Peyer's patch (tissue), 4 donors: ENCODE measurements at regions not wholly inside any gene's neighbourhood (a gene's known extent, or its start where the extent isn't known, plus 50 kb on each side); places are given as distances from the start of the nearest gene placed in this dataset.

Experiments
- DNase-seq, 3 donors: peaks; one replicate each; pipeline ENCODE4 v3.0.0-alpha.2; 2017 to 2019
- H3K27ac ChIP-seq, 4 donors: fragments of 200-600 bp; sonication (generic); one replicate each; pipeline ENCODE4 v1.5.1; 2016 to 2019
- H3K27me3 ChIP-seq, 2 donors: fragments of 200-600 bp; sonication (generic); one replicate each; pipeline ENCODE4 v1.5.1; 2019
- H3K36me3 ChIP-seq, 3 donors: fragments of 200-600 bp; sonication (generic); one replicate each; pipeline ENCODE4 v1.5.1; 2016 to 2019
- H3K4me1 ChIP-seq, 4 donors: fragments of 200-600 bp; sonication (generic); one replicate each; pipeline ENCODE4 v1.5.1; 2016 to 2019
- H3K4me3 ChIP-seq, 4 donors: fragments of 200-600 bp; sonication (generic); 1 replicate in 3 of 4; 2 replicates in 1 of 4; pipeline ENCODE4 v1.5.1; 2016 to 2019; ENCODE audit warnings: mild to moderate bottlenecking in 1 of 4
- H3K9me3 ChIP-seq, 4 donors: fragments of 200-600 bp; sonication (generic); one replicate each; pipeline ENCODE4 v1.5.1; 2016 to 2019; ENCODE audit warnings: mild to moderate bottlenecking in 1 of 4
- CTCF ChIP-seq, 6 experiments: fragments of 450-650 bp in 4 of 6; fragments of 200-600 bp in 2 of 6; sonication (generic) in 1 of 6; IDR thresholded peaks; one replicate each; pipeline ENCODE4 v1.5.1; 2017 to 2019; ENCODE audit warnings: antibody characterized with exemption in 6 of 6, mild to moderate bottlenecking in 3 of 6, moderate library complexity in 1 of 6
- POLR2A ChIP-seq, 2 donors: fragments of 450-650 bp; IDR thresholded peaks; one replicate each; pipeline ENCODE4 v1.5.1; 2017; ENCODE audit warnings: antibody characterized with exemption in 2 of 2, mild to moderate bottlenecking in 2 of 2, moderate library complexity in 2 of 2

- no peaks in the 10 kb centered on the region for H3K9me3 ChIP-seq
- H3K27ac ChIP-seq, result no peak overlapping the region
- H3K4me3 ChIP-seq, result no peak overlapping the region
- H3K27me3 ChIP-seq, result no peaks in the 10 kb centered on the region
- no peaks in the 10 kb centered on the region for H3K36me3 ChIP-seq
- TF ChIP-seq POLR2A (IDR thresholded peaks at IDR 0.05) (no peak), CTCF (IDR thresholded peaks at IDR 0.05) (no peak)
- no peak for DNase-seq
- peaks cover 0 to 7% (median 3%) of the 10 kb centered on the region in 4 donors for H3K4me1 ChIP-seq
Observed at GRCh38 chr20:53848304-53848703, 222.1 kb downstream of the BCAS1 start.

GRCh38 chr20:53847837-53848170, 222.6 kb downstream of the BCAS1 start:
- no peak for TF ChIP-seq POLR2A (IDR thresholded peaks at IDR 0.05)
- no peak for TF ChIP-seq CTCF (IDR thresholded peaks at IDR 0.05)
- Histone ChIP-seq H3K4me1 (peaks cover 0 to 11% (median 3%) of the 10 kb centered on the region in 4 donors), H3K27me3 (no peaks in the 10 kb centered on the region), H3K4me3 (no peak overlapping the region), H3K27ac (peak overlapping the region in 2 of 4 donors; percentile 31 to 61), H3K9me3 (no peaks in the 10 kb centered on the region), H3K36me3 (no peaks in the 10 kb centered on the region)
- no peak for DNase-seq

GRCh38 chr20:53847139-53847836, 223.1 kb downstream of the BCAS1 start:
- H3K27me3 ChIP-seq, result no peaks in the 10 kb centered on the region
- peaks cover 0 to 15% (median 3%) of the 10 kb centered on the region in 4 donors for H3K4me1 ChIP-seq
- no peak for TF ChIP-seq POLR2A (IDR thresholded peaks at IDR 0.05)
- TF ChIP-seq CTCF (IDR thresholded peaks at IDR 0.05), result no peak
- peak overlapping the region in 2 of 4 donors; percentile 31 to 61 for H3K27ac ChIP-seq
- DNase-seq, result no peak
- no peaks in the 10 kb centered on the region for H3K36me3 ChIP-seq
- no peaks in the 10 kb centered on the region for H3K9me3 ChIP-seq
- H3K4me3 ChIP-seq, result no peak overlapping the region

- no peaks in the 10 kb centered on the region for H3K36me3 ChIP-seq
- no peak for TF ChIP-seq CTCF (IDR thresholded peaks at IDR 0.05)
- no peak for TF ChIP-seq POLR2A (IDR thresholded peaks at IDR 0.05)
- H3K4me3 ChIP-seq, result no peak overlapping the region
- H3K9me3 ChIP-seq, result no peaks in the 10 kb centered on the region
- peak overlapping the region in 1 of 4 donors; percentile 61 for H3K27ac ChIP-seq
- no peak for DNase-seq
- H3K27me3 ChIP-seq, result no peaks in the 10 kb centered on the region
- H3K4me1 ChIP-seq, result peaks cover 0 to 18% (median 4%) of the 10 kb centered on the region in 4 donors
Observed at GRCh38 chr20:53846640-53847039, 223.8 kb downstream of the BCAS1 start.

GRCh38 chr20:53845980-53846379, 224.4 kb downstream of the BCAS1 start:
- no peak overlapping the region for H3K4me3 ChIP-seq
- H3K4me1 ChIP-seq, result peaks cover 0 to 18% (median 5%) of the 10 kb centered on the region in 4 donors
- TF ChIP-seq POLR2A (IDR thresholded peaks at IDR 0.05) (no peak), CTCF (IDR thresholded peaks at IDR 0.05) (no peak)
- H3K9me3 ChIP-seq, result no peaks in the 10 kb centered on the region
- no peaks in the 10 kb centered on the region for H3K36me3 ChIP-seq
- H3K27ac ChIP-seq, result no peak overlapping the region
- no peak for DNase-seq
- H3K27me3 ChIP-seq, result no peaks in the 10 kb centered on the region
